Ovary (tissue), 3 donors: ENCODE measurements at regions not wholly inside any gene's neighbourhood (a gene's known extent, or its start where the extent isn't known, plus 50 kb on each side); places are given as distances from the start of the nearest gene placed in this dataset.

Experiments used
- EP300 ChIP-seq: sonication (generic); formaldehyde crosslinking; IDR thresholded peaks from one replicate; pipeline ENCODE4 v1.6.1; 2017; ENCODE audit warnings: antibody characterized with exemption
- POLR2A ChIP-seq: fragments of 450-650 bp; IDR thresholded peaks from one replicate; pipeline ENCODE4 v1.6.1; 2017; ENCODE audit warnings: antibody characterized with exemption, mild to moderate bottlenecking, moderate library complexity
- TF ChIP-seq, protein P1 (sequence below), 3 donors: fragments of 450-650 bp in 2 of 3; fragments of 200-600 bp in 1 of 3; IDR thresholded peaks; one replicate each; pipeline versions ENCODE4 v1.5.1 to v1.8.0; 2016 to 2022; ENCODE audit warnings: antibody characterized with exemption in 3 of 3, mild to moderate bottlenecking in 1 of 3
- donor health status: DM: no; HTN: no; CAD: no.

DNA sequence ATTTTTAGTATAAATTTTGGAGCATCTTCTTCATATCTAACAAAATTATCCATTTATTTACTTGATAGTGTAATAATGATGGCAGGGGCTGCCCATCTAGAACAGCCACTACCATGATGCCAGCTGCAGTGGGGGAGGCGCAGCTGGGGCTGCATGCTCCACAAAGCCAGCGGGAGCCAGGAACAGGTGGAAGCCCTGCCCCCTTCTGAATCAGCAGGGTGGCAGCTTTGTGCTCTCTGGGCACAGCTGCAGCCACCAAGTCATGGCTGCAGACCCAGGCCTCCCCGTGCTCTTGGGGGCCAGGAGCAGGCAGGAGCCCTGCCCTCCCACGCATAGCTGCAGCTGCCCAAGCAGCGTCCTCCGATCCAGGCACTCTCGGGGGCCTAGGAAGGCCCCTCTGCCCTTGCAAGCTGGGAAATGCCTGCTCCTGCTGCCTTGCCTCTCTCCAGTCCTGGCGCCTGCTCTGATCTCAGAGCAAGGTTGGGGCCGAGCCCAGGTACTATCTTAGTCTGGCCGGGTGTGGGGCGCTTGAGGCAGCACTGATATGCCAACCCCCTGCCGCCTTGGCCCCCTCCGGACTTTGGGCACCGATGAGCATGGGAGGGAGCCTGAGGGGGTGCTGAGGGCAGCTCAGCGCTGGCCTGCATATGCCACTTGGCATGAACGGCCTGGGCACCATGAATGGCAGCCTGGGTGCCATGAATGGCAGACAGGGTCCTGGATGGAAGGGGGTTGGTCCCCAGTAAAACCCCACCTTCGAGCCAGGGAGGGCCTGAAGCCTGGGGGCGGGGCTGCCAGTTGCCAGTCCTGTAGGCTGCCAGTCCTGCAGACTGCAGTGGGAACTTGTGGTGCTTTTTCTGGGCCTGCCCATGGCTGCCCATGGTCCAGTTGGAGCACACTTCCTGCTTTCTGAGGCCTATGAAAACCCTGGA is 1110.8 kb upstream of the POT1 start:
- no peak for TF ChIP-seq POLR2A
- TF ChIP-seq, protein P1, sequence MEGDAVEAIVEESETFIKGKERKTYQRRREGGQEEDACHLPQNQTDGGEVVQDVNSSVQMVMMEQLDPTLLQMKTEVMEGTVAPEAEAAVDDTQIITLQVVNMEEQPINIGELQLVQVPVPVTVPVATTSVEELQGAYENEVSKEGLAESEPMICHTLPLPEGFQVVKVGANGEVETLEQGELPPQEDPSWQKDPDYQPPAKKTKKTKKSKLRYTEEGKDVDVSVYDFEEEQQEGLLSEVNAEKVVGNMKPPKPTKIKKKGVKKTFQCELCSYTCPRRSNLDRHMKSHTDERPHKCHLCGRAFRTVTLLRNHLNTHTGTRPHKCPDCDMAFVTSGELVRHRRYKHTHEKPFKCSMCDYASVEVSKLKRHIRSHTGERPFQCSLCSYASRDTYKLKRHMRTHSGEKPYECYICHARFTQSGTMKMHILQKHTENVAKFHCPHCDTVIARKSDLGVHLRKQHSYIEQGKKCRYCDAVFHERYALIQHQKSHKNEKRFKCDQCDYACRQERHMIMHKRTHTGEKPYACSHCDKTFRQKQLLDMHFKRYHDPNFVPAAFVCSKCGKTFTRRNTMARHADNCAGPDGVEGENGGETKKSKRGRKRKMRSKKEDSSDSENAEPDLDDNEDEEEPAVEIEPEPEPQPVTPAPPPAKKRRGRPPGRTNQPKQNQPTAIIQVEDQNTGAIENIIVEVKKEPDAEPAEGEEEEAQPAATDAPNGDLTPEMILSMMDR (IDR thresholded peaks at IDR 0.05): no peak
- TF ChIP-seq EP300: no peak
